ENCODE measurements at regions not wholly inside any gene's neighbourhood (a gene's known extent, or its start where the extent isn't known, plus 50 kb on each side); places are given as distances from the start of the nearest gene placed in this dataset.
"Not testable (repeated sequence)": the region's sequence is repeated elsewhere in the genome, so short reads cannot be mapped to it uniquely, and the experiment has no call there.

DNA sequence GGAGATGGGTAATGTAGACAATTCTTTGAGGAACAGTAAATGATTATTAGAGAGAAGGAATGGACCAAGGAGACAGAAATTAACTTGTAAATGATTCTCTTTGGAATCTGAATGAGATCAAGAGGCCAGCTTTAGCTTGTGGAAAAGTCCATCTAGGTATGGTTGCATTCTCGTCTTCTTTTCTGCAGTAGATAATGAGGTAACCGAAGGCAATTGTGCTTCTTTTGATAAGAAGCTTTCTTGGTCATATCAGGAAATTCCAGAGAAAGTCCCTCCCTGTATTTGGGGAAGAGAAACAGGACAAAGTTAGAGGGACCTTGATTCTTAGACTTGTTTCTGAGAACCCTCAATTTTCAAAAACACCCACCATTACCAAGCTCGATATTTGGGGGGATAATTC, 109.1 kb upstream of the PRSS16 start:
- no peak overlapping the region for H3K27ac ChIP-seq (ENCODE audit: low read length)
- no peaks in the 10 kb centered on the region for H3K36me3 ChIP-seq (ENCODE audit: control insufficient read depth in 2 of 2, insufficient read depth in 2 of 2, low read length in 2 of 2)
- H3K9ac ChIP-seq (ENCODE audit: low read length in 2 of 2), result no peak overlapping the region
- H3K9me3 ChIP-seq (ENCODE audit: control insufficient read depth in 2 of 2, low read length in 2 of 2), result no peaks in the 10 kb centered on the region
- no peak overlapping the region for H3K4me3 ChIP-seq (ENCODE audit: low read length in 2 of 2)
- no peaks in the 10 kb centered on the region for H3K27me3 ChIP-seq (ENCODE audit: control insufficient read depth in 1 of 2, insufficient read depth in 2 of 2, low read length in 2 of 2)
- peaks cover 4% of the 10 kb centered on the region for H3K4me1 ChIP-seq (ENCODE audit: control insufficient read depth, insufficient read depth, low read length)

DNA sequence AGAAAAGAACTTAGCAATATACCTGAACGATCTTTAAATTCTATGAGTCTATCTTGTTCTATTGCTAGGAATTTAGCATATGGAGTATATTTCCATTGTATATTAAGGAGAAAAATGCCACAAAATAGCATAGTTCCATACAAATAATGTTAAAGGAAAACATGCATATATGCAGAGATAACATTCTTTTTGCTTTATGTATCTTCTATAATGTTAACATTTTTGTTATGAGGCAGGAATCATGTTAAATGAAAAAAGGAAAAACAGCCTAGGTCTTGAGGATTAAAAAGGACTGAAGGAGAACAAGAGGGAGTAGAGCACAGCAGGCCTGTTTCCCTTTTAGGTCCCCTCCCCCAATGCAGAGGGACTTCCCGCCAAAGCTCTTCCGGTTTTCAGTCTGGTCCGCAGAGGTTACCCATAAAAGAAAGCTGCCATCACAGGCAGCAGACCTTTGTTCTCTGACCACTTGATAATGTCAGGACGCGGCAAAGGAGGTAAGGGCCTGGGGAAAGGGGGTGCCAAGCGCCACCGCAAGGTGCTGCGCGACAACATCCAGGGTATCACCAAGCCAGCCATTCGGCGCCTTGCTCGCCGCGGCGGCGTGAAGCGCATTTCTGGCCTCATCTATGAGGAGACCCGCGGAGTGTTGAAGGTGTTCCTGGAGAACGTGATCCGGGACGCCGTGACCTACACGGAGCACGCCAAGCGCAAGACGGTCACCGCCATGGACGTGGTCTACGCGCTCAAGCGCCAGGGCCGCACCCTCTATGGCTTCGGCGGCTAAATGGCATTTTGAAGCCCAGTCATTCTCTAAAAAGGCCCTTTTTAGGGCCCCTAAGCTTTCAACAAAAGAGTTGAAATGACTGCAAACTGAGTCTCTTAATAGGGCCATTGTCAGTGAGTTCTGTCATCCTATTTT, 108.4 kb upstream of the PRSS16 start:
- Histone ChIP-seq H3K4me3 (ENCODE audit: low read length in 2 of 2) (peak overlapping the region; percentile 70 to 78), H3K27ac (ENCODE audit: low read length) (peak overlapping the region; percentile 43), H3K27me3 (ENCODE audit: control insufficient read depth in 1 of 2, insufficient read depth in 2 of 2, low read length in 2 of 2) (no peaks in the 10 kb centered on the region), H3K36me3 (ENCODE audit: control insufficient read depth in 2 of 2, insufficient read depth in 2 of 2, low read length in 2 of 2) (no peaks in the 10 kb centered on the region), H3K4me1 (ENCODE audit: control insufficient read depth, insufficient read depth, low read length) (peaks cover 4% of the 10 kb centered on the region), H3K9ac (ENCODE audit: low read length in 2 of 2) (peak overlapping the region; percentile 55 to 61), H3K9me3 (ENCODE audit: control insufficient read depth in 2 of 2, low read length in 2 of 2) (no peaks in the 10 kb centered on the region)

DNA sequence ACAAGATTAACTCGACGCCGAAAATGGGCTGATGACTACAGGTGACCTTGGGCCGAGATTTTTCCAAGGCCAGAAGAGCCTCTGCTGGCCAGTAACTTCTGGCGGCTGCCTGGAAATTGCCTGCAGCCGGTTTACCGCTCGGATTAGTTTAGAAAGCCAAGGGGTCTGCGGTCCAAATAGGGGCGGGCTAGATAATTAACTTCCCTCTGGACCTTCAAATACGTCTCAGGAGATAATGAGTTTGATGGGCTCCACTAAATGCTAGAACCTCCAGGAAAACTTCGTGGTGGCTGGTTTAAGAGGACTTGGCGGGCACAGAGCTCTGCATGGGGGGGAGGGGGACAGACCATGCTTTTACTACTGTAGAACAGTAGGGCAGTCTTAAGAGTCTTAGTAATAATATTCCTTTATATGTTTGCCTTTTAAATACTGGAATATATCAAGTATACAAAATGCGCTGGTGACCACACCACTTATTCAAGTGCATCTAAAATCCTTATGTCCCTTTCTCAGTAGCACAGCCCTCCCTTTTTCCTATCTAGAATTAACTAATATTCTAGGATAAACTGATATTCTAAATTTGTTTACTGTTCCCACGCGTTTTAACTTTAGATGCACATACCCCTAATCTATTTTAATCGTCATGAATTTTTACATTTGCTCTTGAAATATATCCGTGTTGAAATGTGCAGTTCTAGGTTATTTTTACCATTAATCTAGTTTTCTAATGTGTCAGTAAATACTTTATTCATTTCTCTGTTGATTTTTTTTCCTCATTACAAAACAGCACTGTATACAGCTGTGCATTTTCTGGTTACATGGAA, 107.5 kb upstream of the PRSS16 start:
- Histone ChIP-seq H3K27me3 (ENCODE audit: control insufficient read depth in 1 of 2, insufficient read depth in 2 of 2, low read length in 2 of 2) (no peaks in the 10 kb centered on the region), H3K4me1 (ENCODE audit: control insufficient read depth, insufficient read depth, low read length) (peaks cover 9% of the 10 kb centered on the region), H3K4me3 (ENCODE audit: low read length in 2 of 2) (peak overlapping the region; percentile 70 to 78), H3K36me3 (ENCODE audit: control insufficient read depth in 2 of 2, insufficient read depth in 2 of 2, low read length in 2 of 2) (no peaks in the 10 kb centered on the region), H3K9me3 (ENCODE audit: control insufficient read depth in 2 of 2, low read length in 2 of 2) (no peaks in the 10 kb centered on the region), H3K9ac (ENCODE audit: low read length in 2 of 2) (peak overlapping the region; percentile 13 to 61), H3K27ac (ENCODE audit: low read length) (peak overlapping the region; percentile 20)

DNA sequence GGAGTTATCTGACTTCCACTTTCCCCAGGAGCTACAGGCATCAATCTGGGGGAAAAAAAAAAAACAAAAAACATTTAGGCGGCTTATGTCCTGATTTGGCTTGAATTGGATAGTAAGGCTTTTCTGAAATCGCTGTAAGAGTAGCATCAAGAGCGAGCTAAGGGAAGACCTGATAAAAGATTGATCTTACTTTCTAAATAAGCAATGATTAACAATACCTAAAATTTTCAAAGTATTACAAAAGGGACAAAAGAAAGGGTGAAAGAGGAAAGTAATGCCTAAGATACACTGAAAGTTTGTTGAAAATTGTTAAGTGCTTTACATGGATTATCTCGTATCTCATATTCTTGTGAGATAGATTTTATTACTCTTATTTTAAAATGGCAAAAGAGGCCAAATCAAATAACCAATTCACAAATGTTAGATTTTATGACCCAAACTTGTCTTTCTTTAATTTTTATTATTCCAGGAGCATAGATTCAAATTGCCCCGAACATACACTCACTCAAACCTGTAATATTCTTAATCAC, 106.4 kb upstream of the PRSS16 start:
- no peak overlapping the region for H3K4me3 ChIP-seq (ENCODE audit: low read length in 2 of 2)
- no peaks in the 10 kb centered on the region for H3K9me3 ChIP-seq (ENCODE audit: control insufficient read depth in 2 of 2, low read length in 2 of 2)
- H3K4me1 ChIP-seq (ENCODE audit: control insufficient read depth, insufficient read depth, low read length), result peaks cover 12% of the 10 kb centered on the region
- H3K27me3 ChIP-seq (ENCODE audit: control insufficient read depth in 1 of 2, insufficient read depth in 2 of 2, low read length in 2 of 2), result no peaks in the 10 kb centered on the region
- H3K36me3 ChIP-seq (ENCODE audit: control insufficient read depth in 2 of 2, insufficient read depth in 2 of 2, low read length in 2 of 2), result no peaks in the 10 kb centered on the region
- H3K27ac ChIP-seq (ENCODE audit: low read length), result no peak overlapping the region
- no peak overlapping the region for H3K9ac ChIP-seq (ENCODE audit: low read length in 2 of 2)

DNA sequence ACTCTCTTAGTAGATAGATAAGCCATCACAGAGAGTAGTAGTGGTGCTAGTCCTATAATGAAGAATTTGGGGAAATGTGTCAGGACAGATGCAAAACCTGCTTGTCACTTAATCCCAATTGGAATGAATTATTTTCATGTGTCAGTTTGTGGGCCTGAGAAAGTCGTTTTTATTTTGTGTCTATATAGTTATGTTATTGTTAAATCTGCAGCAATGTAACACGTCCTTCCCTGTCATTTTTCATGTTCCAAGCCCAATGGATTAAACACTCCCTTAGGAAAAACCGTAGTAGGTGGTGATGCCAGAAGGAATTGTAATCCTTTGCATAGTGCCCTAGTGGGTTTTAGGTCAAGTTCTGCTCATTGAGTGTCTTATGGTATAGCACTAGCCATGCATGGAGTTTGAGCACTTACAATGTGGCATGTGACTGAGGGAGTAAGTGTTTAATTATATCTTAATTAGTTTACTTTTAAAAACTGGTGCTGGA, 105.9 kb upstream of the PRSS16 start:
- Histone ChIP-seq H3K4me3 (ENCODE audit: low read length in 2 of 2) (no peak overlapping the region), H3K4me1 (ENCODE audit: control insufficient read depth, insufficient read depth, low read length) (peaks cover 12% of the 10 kb centered on the region), H3K27me3 (ENCODE audit: control insufficient read depth in 1 of 2, insufficient read depth in 2 of 2, low read length in 2 of 2) (no peaks in the 10 kb centered on the region), H3K27ac (ENCODE audit: low read length) (no peak overlapping the region), H3K9me3 (ENCODE audit: control insufficient read depth in 2 of 2, low read length in 2 of 2) (no peaks in the 10 kb centered on the region), H3K36me3 (ENCODE audit: control insufficient read depth in 2 of 2, insufficient read depth in 2 of 2, low read length in 2 of 2) (no peaks in the 10 kb centered on the region), H3K9ac (ENCODE audit: low read length in 2 of 2) (no peak overlapping the region)

DNA sequence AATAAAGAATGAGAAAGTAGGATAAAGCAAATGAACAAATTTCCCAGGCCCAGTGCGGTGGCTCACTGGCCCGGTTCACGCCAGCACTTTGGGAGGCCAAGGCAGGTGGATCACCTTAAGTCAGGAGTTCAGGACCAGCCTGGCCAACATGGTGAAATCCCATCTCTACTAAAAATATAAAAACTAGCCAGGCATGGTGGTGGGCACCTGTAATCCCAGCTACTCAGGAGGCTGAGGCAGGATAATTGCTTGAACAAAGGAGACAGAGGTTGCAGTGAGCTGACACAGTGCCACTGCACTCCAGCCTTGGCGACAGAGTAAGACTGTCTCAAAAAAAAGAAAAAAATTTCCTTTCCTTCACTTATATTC, 104.5 kb upstream of the PRSS16 start:
- H3K9ac ChIP-seq (ENCODE audit: low read length in 2 of 2); H3K27me3 ChIP-seq (ENCODE audit: control insufficient read depth in 1 of 2, insufficient read depth in 2 of 2, low read length in 2 of 2); H3K27ac ChIP-seq (ENCODE audit: low read length); H3K9me3 ChIP-seq (ENCODE audit: control insufficient read depth in 2 of 2, low read length in 2 of 2); H3K4me3 ChIP-seq (ENCODE audit: low read length in 2 of 2); H3K36me3 ChIP-seq (ENCODE audit: control insufficient read depth in 2 of 2, insufficient read depth in 2 of 2, low read length in 2 of 2): not testable (repeated sequence)
- peaks cover 17% of the 10 kb centered on the region for H3K4me1 ChIP-seq (ENCODE audit: control insufficient read depth, insufficient read depth, low read length)

DNA sequence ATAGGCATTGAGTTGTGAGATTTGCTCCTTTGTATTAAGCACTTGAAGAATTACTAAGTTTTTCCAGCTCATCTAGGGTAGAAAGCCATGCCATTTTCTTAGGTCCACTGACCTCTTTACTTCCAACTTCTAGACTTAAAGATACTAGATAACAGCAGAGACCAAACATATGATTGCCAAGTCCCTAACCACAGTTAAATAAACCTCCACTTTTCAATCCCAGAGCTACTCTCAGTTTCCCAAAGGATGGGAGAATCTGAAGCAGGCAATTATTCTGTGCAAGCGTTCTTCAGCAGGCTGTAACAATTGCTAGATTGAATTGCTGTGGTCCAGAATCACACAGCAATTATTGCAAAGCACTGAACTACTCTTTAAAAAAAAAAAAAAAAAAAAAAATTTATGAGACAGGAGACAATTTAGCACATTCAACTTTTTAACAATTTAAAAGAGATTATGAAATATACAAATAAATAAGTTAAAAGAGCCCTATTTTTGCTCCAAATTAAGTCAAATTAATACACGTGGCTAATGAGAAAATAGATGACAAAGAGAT, 104.0 kb upstream of the PRSS16 start:
- H3K4me1 ChIP-seq (ENCODE audit: control insufficient read depth, insufficient read depth, low read length), result peaks cover 17% of the 10 kb centered on the region

DNA sequence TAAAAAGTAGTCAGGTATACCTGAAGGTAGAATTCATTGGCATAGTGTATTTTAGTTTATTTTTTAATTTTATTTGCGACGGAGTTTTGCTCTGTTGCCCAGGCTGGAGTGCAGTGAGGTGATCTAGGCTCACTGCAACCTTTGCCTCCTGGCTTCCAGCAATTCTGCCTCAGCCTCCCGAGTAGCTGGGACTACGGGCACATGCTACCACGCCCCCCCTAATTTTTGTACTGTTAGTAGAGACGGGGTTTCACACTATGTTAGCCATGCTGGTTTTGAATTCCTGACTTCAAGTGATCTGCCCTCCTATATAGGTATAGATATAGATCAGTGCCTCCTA, 102.8 kb upstream of the PRSS16 start:
- Histone ChIP-seq H3K27me3 (ENCODE audit: control insufficient read depth in 1 of 2, insufficient read depth in 2 of 2, low read length in 2 of 2) (no peaks in the 10 kb centered on the region), H3K27ac (ENCODE audit: low read length) (no peak overlapping the region), H3K9ac (ENCODE audit: low read length in 2 of 2) (no peak overlapping the region), H3K36me3 (ENCODE audit: control insufficient read depth in 2 of 2, insufficient read depth in 2 of 2, low read length in 2 of 2) (no peaks in the 10 kb centered on the region), H3K9me3 (ENCODE audit: control insufficient read depth in 2 of 2, low read length in 2 of 2) (no peaks in the 10 kb centered on the region), H3K4me3 (ENCODE audit: low read length in 2 of 2) (peak overlapping the region in 1 of 2 donors; percentile 96), H3K4me1 (ENCODE audit: control insufficient read depth, insufficient read depth, low read length) (peaks cover 15% of the 10 kb centered on the region)

More for the DNA sequence above, 104.0 kb upstream of the PRSS16 start:
- H3K9ac ChIP-seq (ENCODE audit: low read length in 2 of 2), result no peak overlapping the region
- no peaks in the 10 kb centered on the region for H3K36me3 ChIP-seq (ENCODE audit: control insufficient read depth in 2 of 2, insufficient read depth in 2 of 2, low read length in 2 of 2)
- H3K9me3 ChIP-seq (ENCODE audit: control insufficient read depth in 2 of 2, low read length in 2 of 2), result no peaks in the 10 kb centered on the region
- H3K27ac ChIP-seq (ENCODE audit: low read length), result no peak overlapping the region
- H3K27me3 ChIP-seq (ENCODE audit: control insufficient read depth in 1 of 2, insufficient read depth in 2 of 2, low read length in 2 of 2), result no peaks in the 10 kb centered on the region
- H3K4me3 ChIP-seq (ENCODE audit: low read length in 2 of 2), result no peak overlapping the region

DNA sequence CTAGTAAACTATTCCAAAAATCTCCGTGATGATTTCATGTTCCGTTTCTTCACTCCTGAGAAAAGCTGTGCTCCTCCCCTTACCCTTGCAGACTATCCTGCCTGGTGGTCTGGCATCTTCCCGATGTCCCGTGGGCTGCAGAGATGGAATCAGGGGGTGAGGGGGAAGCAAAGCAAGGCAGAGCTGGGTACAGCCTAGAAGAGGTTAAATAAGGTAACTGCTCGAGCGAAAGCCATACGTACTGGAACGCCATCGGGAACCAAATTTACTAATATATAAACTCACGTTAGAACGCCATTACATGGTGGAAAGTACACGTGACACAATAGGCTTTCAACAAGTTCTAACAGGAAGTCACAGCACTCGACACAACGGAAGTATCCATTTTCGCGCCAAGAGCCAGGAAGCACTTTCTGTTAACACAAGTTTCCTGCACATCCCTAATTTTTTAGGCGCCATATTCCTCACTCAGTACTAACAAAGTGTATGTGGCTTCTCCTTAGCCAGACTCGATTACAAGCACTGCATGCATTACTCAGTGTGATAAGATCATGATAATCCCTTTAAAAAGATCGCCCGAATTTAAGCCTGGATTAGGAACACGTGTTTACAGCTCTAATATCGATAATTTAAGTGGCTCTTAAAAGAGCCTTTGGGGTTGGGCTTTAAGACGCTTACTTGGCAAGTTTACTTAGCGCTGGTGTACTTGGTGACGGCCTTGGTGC, 101.6 kb upstream of the PRSS16 start:
- Histone ChIP-seq H3K4me1 (ENCODE audit: control insufficient read depth, insufficient read depth, low read length) (peaks cover 12% of the 10 kb centered on the region), H3K9me3 (ENCODE audit: control insufficient read depth in 2 of 2, low read length in 2 of 2) (no peaks in the 10 kb centered on the region), H3K27ac (ENCODE audit: low read length) (peak overlapping the region; percentile 83), H3K9ac (ENCODE audit: low read length in 2 of 2) (peak overlapping the region; percentile 71 to 85), H3K27me3 (ENCODE audit: control insufficient read depth in 1 of 2, insufficient read depth in 2 of 2, low read length in 2 of 2) (no peaks in the 10 kb centered on the region), H3K36me3 (ENCODE audit: control insufficient read depth in 2 of 2, insufficient read depth in 2 of 2, low read length in 2 of 2) (no peaks in the 10 kb centered on the region), H3K4me3 (ENCODE audit: low read length in 2 of 2) (peak overlapping the region; percentile 90 to 96)

DNA sequence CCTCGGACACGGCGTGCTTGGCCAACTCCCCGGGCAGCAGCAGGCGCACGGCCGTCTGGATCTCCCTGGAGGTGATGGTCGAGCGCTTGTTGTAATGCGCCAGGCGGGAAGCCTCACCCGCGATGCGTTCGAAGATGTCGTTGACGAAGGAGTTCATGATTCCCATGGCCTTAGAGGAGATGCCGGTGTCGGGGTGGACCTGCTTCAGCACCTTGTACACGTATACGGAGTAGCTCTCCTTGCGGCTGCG, 101.1 kb upstream of the PRSS16 start:
- H3K27me3 ChIP-seq (ENCODE audit: control insufficient read depth in 1 of 2, insufficient read depth in 2 of 2, low read length in 2 of 2); H3K36me3 ChIP-seq (ENCODE audit: control insufficient read depth in 2 of 2, insufficient read depth in 2 of 2, low read length in 2 of 2); H3K9me3 ChIP-seq (ENCODE audit: control insufficient read depth in 2 of 2, low read length in 2 of 2): not testable (repeated sequence)
- peak overlapping the region; percentile 71 to 85 for H3K9ac ChIP-seq (ENCODE audit: low read length in 2 of 2)
- peak overlapping the region; percentile 90 to 96 for H3K4me3 ChIP-seq (ENCODE audit: low read length in 2 of 2)
- peaks cover 12% of the 10 kb centered on the region for H3K4me1 ChIP-seq (ENCODE audit: control insufficient read depth, insufficient read depth, low read length)
- peak overlapping the region; percentile 83 for H3K27ac ChIP-seq (ENCODE audit: low read length)

Measured in stomach smooth muscle (tissue), 2 donors.